CD4-positive, alpha-beta memory T cell (primary cell): ENCODE measurements at regions not wholly inside any gene's neighbourhood (a gene's known extent, or its start where the extent isn't known, plus 50 kb on each side); places are given as distances from the start of the nearest gene placed in this dataset.

Experiments
- CTCF ChIA-PET: fragments of 350-600 bp; sonication (Branson Sonifier 250); formaldehyde crosslinking; loops from one replicate; lab custom pipeline; 2021; ENCODE audit warnings: inconsistent platforms; ENCODE audit not compliant: partially characterized antibody; lab: Charles Lee
- POLR2A ChIA-PET: fragments of 350-600 bp; sonication (Branson Sonifier 250); formaldehyde crosslinking; loops from one replicate; lab custom pipeline; 2021; ENCODE audit not compliant: partially characterized antibody; lab: Charles Lee
- DNase-seq, 5 donors: peaks; one replicate each; pipeline versions ENCODE4 v3.0.0 to v3.0.0-alpha.2; 2020 to 2022; ENCODE audit warnings: mixed read lengths in 1 of 5
- H3K27ac ChIP-seq: one replicate; pipeline ENCODE4 v1.7.0; 2013; ENCODE audit warnings: low read depth, low read length
- H3K27me3 ChIP-seq: 2 replicates; pipeline ENCODE4 v1.7.0; 2013; ENCODE audit warnings: mild to moderate bottlenecking, low read length, moderate library complexity; ENCODE audit not compliant: insufficient read depth
- H3K36me3 ChIP-seq: 2 replicates; pipeline ENCODE4 v1.7.0; 2013; ENCODE audit warnings: mild to moderate bottlenecking, low read length, moderate library complexity; ENCODE audit not compliant: insufficient read depth
- H3K4me1 ChIP-seq: 2 replicates; pipeline ENCODE4 v1.7.0; 2013; ENCODE audit warnings: mild to moderate bottlenecking, low read length, moderate library complexity; ENCODE audit not compliant: insufficient read depth
- H3K4me3 ChIP-seq, 2 donors: one replicate each; pipeline ENCODE4 v1.7.0; 2013; ENCODE audit warnings: low read length in 2 of 2, mild to moderate bottlenecking in 1 of 2
- H3K9me3 ChIP-seq, 2 donors: one replicate each; pipeline ENCODE4 v1.7.0; 2013; ENCODE audit warnings: low read length in 2 of 2, control low read depth in 1 of 2; ENCODE audit not compliant: control insufficient read depth in 1 of 2
- H3K27ac Mint-ChIP-seq, 7 donors: one replicate each; pipeline ENCODE4 v1.8.0; 2020 to 2021; ENCODE audit warnings: mixed read lengths in 7 of 7, mild to moderate bottlenecking in 6 of 7, inconsistent platforms in 3 of 7, moderate library complexity in 3 of 7
- H3K27me3 Mint-ChIP-seq, 2 donors: one replicate each; pipeline ENCODE4 v1.8.0; 2020 to 2021; ENCODE audit warnings: mixed read lengths in 2 of 2
- H3K36me3 Mint-ChIP-seq, 2 donors: one replicate each; pipeline ENCODE4 v1.8.0; 2020 to 2021; ENCODE audit warnings: mixed read lengths in 2 of 2, inconsistent platforms in 1 of 2, mild to moderate bottlenecking in 1 of 2
- H3K4me1 Mint-ChIP-seq, 4 donors: one replicate each; pipeline ENCODE4 v1.8.0; 2020 to 2021; ENCODE audit warnings: mixed read lengths in 4 of 4, mild to moderate bottlenecking in 1 of 4
- H3K4me3 Mint-ChIP-seq, 8 donors: one replicate each; pipeline ENCODE4 v1.8.0; 2020 to 2021; ENCODE audit warnings: mixed read lengths in 8 of 8, mild to moderate bottlenecking in 7 of 8, moderate library complexity in 6 of 8, inconsistent platforms in 3 of 8
- H3K9me3 Mint-ChIP-seq, 8 donors: one replicate each; pipeline ENCODE4 v1.8.0; 2020 to 2021; ENCODE audit warnings: mixed read lengths in 8 of 8, mild to moderate bottlenecking in 5 of 8, inconsistent platforms in 3 of 8, moderate library complexity in 1 of 8
- intact Hi-C: fragments of 100-400 bp; cut with micrococcal nuclease; formaldehyde crosslinking; loops from one replicate; pipeline ENCODE4 v1.15.1; 2023

DNA sequence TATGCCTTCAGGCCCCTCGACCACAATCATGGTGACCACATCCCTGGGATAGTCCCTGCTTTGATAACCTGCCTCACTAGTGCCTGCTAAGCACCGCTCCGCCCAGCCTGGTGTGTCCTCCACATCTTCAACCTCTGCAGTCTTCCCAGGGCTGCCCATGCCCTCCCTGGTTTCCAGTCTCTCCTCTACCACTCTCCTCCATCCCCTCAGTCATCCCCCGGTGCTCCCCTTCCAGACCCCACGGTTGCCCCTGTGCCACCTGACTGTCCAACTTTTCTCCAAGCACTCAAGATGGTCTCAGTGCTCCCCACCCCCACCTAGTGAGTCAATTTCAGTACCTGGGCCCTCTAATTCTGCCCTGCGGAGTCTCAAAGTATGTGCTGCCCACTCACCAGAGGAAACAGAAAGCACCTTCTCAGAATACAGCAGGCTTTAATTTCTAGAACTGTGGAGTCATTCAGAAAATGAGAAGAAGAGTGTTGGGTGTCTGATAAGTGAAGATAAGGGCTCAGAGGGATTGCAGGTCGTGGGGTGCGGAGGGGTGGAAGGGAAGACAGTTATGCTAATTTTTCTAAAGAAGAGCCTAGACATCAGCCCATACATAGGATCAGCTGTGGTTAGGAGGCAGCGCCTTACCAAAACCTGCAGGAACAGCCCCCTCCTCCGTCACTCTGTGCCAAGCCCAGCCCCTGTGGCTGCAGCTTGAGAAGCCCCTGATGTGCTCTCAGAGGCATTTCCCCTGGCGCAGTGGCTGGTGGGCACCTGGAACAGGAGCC, 53.6 kb upstream of the CAB39 start:
- H3K4me3 Mint-ChIP-seq = peak overlapping the region; percentile 47 to 84 (median 78)
- Histone ChIP-seq H3K4me3 (peak overlapping the region; percentile 20 to 45), H3K36me3 (no peaks in the 10 kb centered on the region), H3K9me3 (no peaks in the 10 kb centered on the region), H3K4me1 (peaks cover 89% of the 10 kb centered on the region), H3K27me3 (no peaks in the 10 kb centered on the region), H3K27ac (peak overlapping the region; percentile 54)
- H3K4me1 Mint-ChIP-seq = peaks cover 64 to 94% (median 79%) of the 10 kb centered on the region in 4 donors
- intact Hi-C loops = no loop called here
- no peaks in the 10 kb centered on the region for H3K9me3 Mint-ChIP-seq
- ChIA-PET CTCF (interaction anchor here (0.7 to 2.5 kb wide), 5 partner anchors 10 to 165 kb away, joined by 3 to 8 read pairs (median 5); no protein-coding TSS in a partner anchor), POLR2A (interaction anchor here (0.7 to 3.2 kb wide), 9 partner anchors 10 to 190 kb away, joined by 3 to 41 read pairs (median 7); no protein-coding TSS in a partner anchor)
- peak overlapping the region; percentile 70 to 96 (median 92) for H3K27ac Mint-ChIP-seq
- peak in 2 of 5 donors; percentile 41 to 73 for DNase-seq
- no peaks in the 10 kb centered on the region for H3K36me3 Mint-ChIP-seq
- H3K27me3 Mint-ChIP-seq = no peaks in the 10 kb centered on the region

DNA sequence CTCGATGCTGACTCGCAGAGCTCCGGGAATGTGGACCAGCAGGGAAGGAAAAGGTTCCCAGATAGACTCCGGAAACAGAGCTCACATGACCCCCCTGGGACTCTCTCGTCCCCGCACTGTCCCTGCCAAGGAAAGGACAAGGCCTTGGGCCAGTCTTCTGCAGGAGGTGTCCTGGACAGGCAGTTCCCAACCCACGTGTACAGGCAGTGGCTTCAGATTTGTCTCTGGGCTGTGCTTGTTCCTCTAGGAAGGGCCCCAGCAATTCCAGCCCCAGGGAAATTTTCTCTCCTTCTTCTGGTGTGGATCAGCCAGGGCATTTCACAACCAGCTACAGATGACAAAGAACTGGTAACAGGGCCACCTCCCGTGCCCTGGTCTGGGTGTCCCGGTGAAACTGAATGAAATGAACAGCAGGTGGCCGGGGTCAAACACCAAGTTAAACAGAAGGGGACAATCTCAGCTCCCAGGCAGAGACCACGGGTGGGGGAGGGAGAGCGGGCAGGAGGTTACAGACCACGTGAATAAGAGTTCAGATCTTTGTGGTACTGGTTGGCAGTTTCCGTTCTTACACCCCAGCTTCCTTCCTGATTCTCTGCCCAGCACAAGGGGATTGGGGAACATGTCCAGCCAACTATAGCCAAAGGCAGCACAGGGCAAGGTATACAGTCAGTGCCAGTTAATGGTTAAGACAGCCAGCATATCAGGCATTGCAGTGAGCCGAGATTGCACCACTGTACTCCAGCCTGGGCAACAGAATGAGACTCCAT, 52.2 kb upstream of the CAB39 start:
- intact Hi-C loops = loop anchor here (1.0 to 2.0 kb wide), 2 partner anchors 16 to 54 kb away; no protein-coding TSS in a partner anchor
- ChIA-PET POLR2A (interaction anchor here (0.8 to 3.2 kb wide), 12 partner anchors 9 to 138 kb away, joined by 3 to 41 read pairs (median 6); no protein-coding TSS in a partner anchor), CTCF (interaction anchor here (0.6 to 2.1 kb wide), 6 partner anchors 16 to 164 kb away, joined by 3 to 12 read pairs (median 3); no protein-coding TSS in a partner anchor)
- Mint-ChIP-seq H3K36me3 (no peaks in the 10 kb centered on the region), H3K4me1 (peaks cover 76 to 99% (median 87%) of the 10 kb centered on the region in 4 donors), H3K4me3 (peak overlapping the region; percentile 52 to 87 (median 79)), H3K9me3 (no peaks in the 10 kb centered on the region), H3K27ac (peak overlapping the region; percentile 83 to 98 (median 96)), H3K27me3 (no peaks in the 10 kb centered on the region)
- H3K9me3 ChIP-seq = no peaks in the 10 kb centered on the region
- H3K36me3 ChIP-seq = no peaks in the 10 kb centered on the region
- H3K4me1 ChIP-seq = peaks cover 94% of the 10 kb centered on the region
- H3K27ac ChIP-seq = peak overlapping the region; percentile 54
- H3K27me3 ChIP-seq = no peaks in the 10 kb centered on the region
- DNase-seq = peak; percentile 44 to 61 (median 53)
- H3K4me3 ChIP-seq = peak overlapping the region; percentile 24 to 36

DNA sequence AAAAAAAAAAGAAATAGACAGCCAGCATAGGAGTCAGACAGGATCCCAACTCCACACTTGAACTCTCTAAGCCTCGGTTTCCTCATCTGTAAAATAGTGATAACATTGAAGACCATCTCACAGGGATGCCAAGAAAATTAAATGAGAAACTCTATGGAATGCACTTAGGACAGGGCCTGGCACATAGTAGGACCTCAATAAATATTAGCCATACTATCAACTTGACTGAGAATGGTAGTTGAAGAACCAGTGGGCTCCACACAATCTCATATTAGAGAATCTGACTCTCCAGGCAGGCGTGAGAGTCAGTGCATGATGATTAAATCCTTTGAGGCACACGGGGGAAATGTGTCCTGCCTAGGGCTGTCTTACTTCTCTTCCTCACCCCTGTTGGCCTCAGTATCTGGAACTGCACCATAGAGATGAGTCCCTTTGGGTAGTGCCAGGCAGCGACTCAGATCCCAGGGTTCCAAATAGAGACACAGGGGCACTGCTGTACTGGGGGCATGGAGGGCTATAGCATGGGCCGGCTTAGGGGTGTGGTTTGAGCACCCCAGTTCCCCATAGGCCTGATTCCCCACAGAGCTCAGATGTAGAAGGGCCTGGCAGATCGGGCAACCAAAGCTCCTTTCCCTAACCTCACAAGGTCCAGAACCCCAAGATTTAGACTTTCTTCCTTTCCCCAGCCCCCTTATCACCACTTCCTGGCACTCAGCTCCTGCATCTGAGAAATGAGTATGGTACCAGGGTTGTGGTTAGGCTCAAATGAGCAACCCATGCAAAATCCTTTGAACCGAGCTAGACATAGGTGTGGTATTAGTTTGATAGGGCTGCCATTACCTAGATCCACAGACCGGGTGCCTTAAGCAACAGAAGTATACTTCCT, 51.3 kb upstream of the CAB39 start:
- ChIA-PET CTCF (interaction anchor here (0.9 to 2.1 kb wide), 5 partner anchors 15 to 132 kb away, joined by 3 to 12 read pairs (median 3); no protein-coding TSS in a partner anchor), POLR2A (interaction anchor here (0.6 to 3.2 kb wide), 20 partner anchors 10 to 442 kb away, joined by 3 to 41 read pairs (median 4); partner anchors contain the start of genes CAB39 and SP110)
- DNase-seq = peak; percentile 53 to 79 (median 66)
- Histone ChIP-seq H3K27ac (peak overlapping the region; percentile 54), H3K36me3 (no peaks in the 10 kb centered on the region), H3K4me1 (peaks cover 99% of the 10 kb centered on the region), H3K27me3 (no peaks in the 10 kb centered on the region), H3K4me3 (peak overlapping the region; percentile 3 to 12), H3K9me3 (no peaks in the 10 kb centered on the region)
- intact Hi-C loops = loop anchor here (1.0 to 2.0 kb wide), 2 partner anchors 17 to 53 kb away; no protein-coding TSS in a partner anchor
- peak overlapping the region; percentile 52 to 87 (median 79) for H3K4me3 Mint-ChIP-seq
- no peaks in the 10 kb centered on the region for H3K9me3 Mint-ChIP-seq
- H3K4me1 Mint-ChIP-seq = peaks cover 74 to 98% (median 85%) of the 10 kb centered on the region in 4 donors
- peak overlapping the region; percentile 83 to 98 (median 96) for H3K27ac Mint-ChIP-seq
- no peaks in the 10 kb centered on the region for H3K27me3 Mint-ChIP-seq
- H3K36me3 Mint-ChIP-seq = no peaks in the 10 kb centered on the region
